GM23248 (cell line): ENCODE measurements at regions not wholly inside any gene's neighbourhood (a gene's known extent, or its start where the extent isn't known, plus 50 kb on each side); places are given as distances from the start of the nearest gene placed in this dataset.

Experiments
- DNase-seq: peaks from one replicate; pipeline ENCODE4 v3.0.0-alpha.2; 2015
- H2AFZ ChIP-seq: fragments of 200-600 bp; sonication (generic); 2 replicates; pipeline ENCODE4 v1.6.1; 2016; ENCODE audit warnings: antibody characterized with exemption
- H3F3A ChIP-seq: fragments of 200-600 bp; sonication (generic); 2 replicates; pipeline ENCODE4 v1.6.1; 2016; ENCODE audit warnings: mild to moderate bottlenecking, antibody characterized with exemption, mixed run types; ENCODE audit not compliant: insufficient read depth
- H3K27ac ChIP-seq: fragments of 200-600 bp; sonication (generic); 2 replicates; pipeline ENCODE4 v1.5.1; 2016; ENCODE audit warnings: mild to moderate bottlenecking
- H3K27me3 ChIP-seq: fragments of 200-600 bp; sonication (generic); replicated peaks from 2 replicates; pipeline ENCODE4 v1.6.1; 2016; ENCODE audit warnings: mild to moderate bottlenecking; ENCODE audit not compliant: insufficient read depth
- H3K36me3 ChIP-seq: fragments of 200-600 bp; sonication (generic); 2 replicates; pipeline ENCODE4 v1.6.1; 2016; ENCODE audit warnings: low read depth, mild to moderate bottlenecking
- H3K4me1 ChIP-seq: fragments of 200-600 bp; sonication (generic); 2 replicates; pipeline ENCODE4 v1.6.1; 2016; ENCODE audit warnings: mild to moderate bottlenecking; ENCODE audit not compliant: insufficient read depth
- H3K4me2 ChIP-seq: fragments of 200-600 bp; sonication (generic); one replicate; pipeline ENCODE4 v1.6.1; 2016; ENCODE audit warnings: mild to moderate bottlenecking; ENCODE audit not compliant: unreplicated experiment
- H3K4me3 ChIP-seq: fragments of 200-600 bp; sonication (generic); 2 replicates; pipeline ENCODE4 v1.5.1; 2016; ENCODE audit warnings: mild to moderate bottlenecking
- H3K79me2 ChIP-seq: fragments of 200-600 bp; sonication (generic); 2 replicates; pipeline ENCODE4 v1.6.1; 2016; ENCODE audit warnings: mild to moderate bottlenecking; ENCODE audit not compliant: insufficient read depth
- H3K9ac ChIP-seq: fragments of 200-600 bp; sonication (generic); 2 replicates; pipeline ENCODE4 v1.6.1; 2016; ENCODE audit warnings: mild to moderate bottlenecking
- H3K9me2 ChIP-seq: fragments of 200-600 bp; sonication (generic); 2 replicates; pipeline ENCODE4 v1.6.1; 2016; ENCODE audit warnings: mixed run types, mild to moderate bottlenecking, moderate library complexity; ENCODE audit not compliant: insufficient read depth
- H3K9me3 ChIP-seq: fragments of 200-600 bp; sonication (generic); one replicate; pipeline ENCODE4 v1.6.1; 2017; ENCODE audit warnings: low read depth
- H4K20me1 ChIP-seq: fragments of 200-600 bp; sonication (generic); 2 replicates; pipeline ENCODE4 v1.6.0; 2016; ENCODE audit not compliant: insufficient read depth
- EZH2 ChIP-seq: fragments of 200-600 bp; sonication (generic); IDR thresholded peaks from 2 replicates; pipeline ENCODE4 v1.6.1; 2018; ENCODE audit warnings: antibody characterized with exemption, mild to moderate bottlenecking; ENCODE audit not compliant: insufficient read depth, poor library complexity, severe bottlenecking
- EZH2phosphoT487 ChIP-seq: fragments of 200-600 bp; sonication (generic); IDR thresholded peaks from 2 replicates; pipeline ENCODE4 v1.6.1; 2018; ENCODE audit warnings: antibody characterized with exemption, moderate library complexity, mild to moderate bottlenecking, low read depth; ENCODE audit not compliant: insufficient read depth
- WGBS, 2 experiments: methylation state at CpG; one replicate each; pipeline ENCODE4 v1.1.6; 2015 to 2017; ENCODE audit warnings: low lambda C conversion rate in 2 of 2, low coverage in 1 of 2; ENCODE audit errors: missing lambda C conversion rate in 2 of 2; 5-methylcytosine and 5-hydroxymethylcytosine counted together
- in situ Hi-C: fragments of 300-500 bp; cut with MboI; formaldehyde crosslinking; loops from 2 replicates; pipeline ENCODE4 v1.15.0; 2020

GRCh38 chr13:88223958-88224357 lies 552.8 kb downstream of the SLITRK5 start:
- Histone ChIP-seq H2AFZ (no peak overlapping the region), H3K4me1 (no peaks in the 10 kb centered on the region), H3K9ac (no peak overlapping the region), H3K27me3 (no peaks in the 10 kb centered on the region), H3K9me2 (no peaks in the 10 kb centered on the region), H3K27ac (no peak overlapping the region), H4K20me1 (no peaks in the 10 kb centered on the region), H3K4me2 (no peak overlapping the region), H3K9me3 (peaks cover 4% of the 10 kb centered on the region), H3K4me3 (no peak overlapping the region), H3F3A (no peaks in the 10 kb centered on the region), H3K79me2 (no peaks in the 10 kb centered on the region), H3K36me3 (no peaks in the 10 kb centered on the region)
- TF ChIP-seq EZH2: no peak
- no peak for TF ChIP-seq EZH2phosphoT487
- in situ Hi-C loops: no loop called here
- WGBS, 2 experiments: 59 to 61% methylated on average over 7 of the region's 7 CpGs
- no peak for DNase-seq

DNA sequence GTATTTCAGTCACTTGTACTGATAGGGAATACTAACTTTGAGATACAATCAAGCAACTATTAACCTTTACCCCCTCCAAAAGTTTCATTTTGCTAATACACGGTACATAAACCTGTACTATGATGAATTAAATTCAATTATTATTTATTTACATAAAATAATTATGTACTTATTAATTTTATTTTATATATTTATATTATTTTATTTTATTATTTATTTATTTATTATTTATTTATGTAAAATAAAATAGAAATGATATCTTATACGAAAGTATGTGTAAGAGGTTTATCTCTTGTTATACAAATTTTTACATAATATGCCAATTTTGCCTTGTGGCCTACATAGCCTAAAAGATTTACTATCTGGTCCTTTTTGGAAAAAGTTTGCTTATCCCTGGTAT lies 564.3 kb downstream of the SLITRK5 start:
- no peaks in the 10 kb centered on the region for H3K36me3 ChIP-seq
- H3K27me3 ChIP-seq: no peaks in the 10 kb centered on the region
- H3K4me3 ChIP-seq: no peak overlapping the region
- in situ Hi-C loops: no loop called here
- H4K20me1 ChIP-seq: no peaks in the 10 kb centered on the region
- TF ChIP-seq EZH2phosphoT487: no peak
- TF ChIP-seq EZH2: no peak
- WGBS, 2 experiments: 19 to 28% methylated on average over 2 of the region's 2 CpGs
- no peaks in the 10 kb centered on the region for H3K9me3 ChIP-seq
- no peak overlapping the region for H3K27ac ChIP-seq
- no peak overlapping the region for H3K4me2 ChIP-seq
- no peak overlapping the region for H2AFZ ChIP-seq
- H3K79me2 ChIP-seq: no peaks in the 10 kb centered on the region
- H3F3A ChIP-seq: no peaks in the 10 kb centered on the region
- H3K9ac ChIP-seq: no peak overlapping the region
- H3K4me1 ChIP-seq: no peaks in the 10 kb centered on the region
- H3K9me2 ChIP-seq: no peaks in the 10 kb centered on the region
- no peak for DNase-seq

GRCh38 chr13:88246239-88246638 lies 575.1 kb downstream of the SLITRK5 start:
- no peak for DNase-seq
- Histone ChIP-seq H3K27ac (no peak overlapping the region), H3K27me3 (no peaks in the 10 kb centered on the region), H3K9me3 (no peaks in the 10 kb centered on the region), H3K4me1 (no peaks in the 10 kb centered on the region), H3K9me2 (no peaks in the 10 kb centered on the region), H3K4me3 (no peak overlapping the region), H3K9ac (no peak overlapping the region), H3K36me3 (no peaks in the 10 kb centered on the region), H2AFZ (no peak overlapping the region), H3K79me2 (no peaks in the 10 kb centered on the region), H4K20me1 (no peaks in the 10 kb centered on the region), H3K4me2 (no peak overlapping the region), H3F3A (no peaks in the 10 kb centered on the region)
- TF ChIP-seq EZH2: no peak
- no peak for TF ChIP-seq EZH2phosphoT487
- in situ Hi-C loops: no loop called here

- in situ Hi-C loops: no loop called here
- Histone ChIP-seq H2AFZ (no peak overlapping the region), H3F3A (no peaks in the 10 kb centered on the region), H3K4me3 (no peak overlapping the region), H3K9me3 (no peaks in the 10 kb centered on the region), H4K20me1 (no peaks in the 10 kb centered on the region), H3K27ac (no peak overlapping the region), H3K27me3 (no peaks in the 10 kb centered on the region), H3K79me2 (no peaks in the 10 kb centered on the region), H3K9ac (no peak overlapping the region), H3K4me1 (no peaks in the 10 kb centered on the region), H3K4me2 (no peak overlapping the region), H3K9me2 (no peaks in the 10 kb centered on the region), H3K36me3 (no peaks in the 10 kb centered on the region)
- 60% methylated on average over 4 of the region's 4 CpGs for WGBS, 2 experiments
- TF ChIP-seq EZH2 (no peak), EZH2phosphoT487 (no peak)
- DNase-seq: no peak
These were observed 577.2 kb downstream of the SLITRK5 start for GRCh38 chr13:88248393-88248792.

DNA sequence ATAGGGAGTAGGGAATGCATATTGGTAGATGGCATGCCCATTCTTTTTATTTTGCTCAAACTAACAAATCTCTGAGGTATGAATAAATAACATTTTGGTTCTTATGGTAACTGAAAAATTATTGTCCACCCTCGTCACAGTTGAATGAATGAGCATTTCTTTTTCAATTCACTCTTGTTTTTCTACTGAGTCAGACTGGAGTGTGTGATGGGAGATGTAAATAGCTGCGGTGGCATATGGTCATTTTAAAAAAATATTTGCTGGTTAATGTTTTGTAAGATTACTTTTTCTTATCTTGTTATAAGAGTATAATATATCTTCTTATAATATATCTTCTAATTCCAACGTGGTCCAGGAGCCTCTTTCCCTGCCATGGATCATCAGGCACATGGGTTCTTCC lies 586.5 kb downstream of the SLITRK5 start:
- in situ Hi-C loops: no loop called here
- TF ChIP-seq EZH2phosphoT487: no peak
- 16 to 24% methylated on average over 3 of the region's 3 CpGs for WGBS, 2 experiments

More for the DNA sequence above, 586.5 kb downstream of the SLITRK5 start:
- Histone ChIP-seq H3F3A (no peaks in the 10 kb centered on the region), H3K4me1 (no peaks in the 10 kb centered on the region), H3K9me3 (no peaks in the 10 kb centered on the region), H3K79me2 (no peaks in the 10 kb centered on the region), H3K27me3 (no peaks in the 10 kb centered on the region), H2AFZ (no peak overlapping the region), H3K27ac (no peak overlapping the region), H3K4me2 (no peak overlapping the region), H3K36me3 (no peaks in the 10 kb centered on the region), H3K4me3 (no peak overlapping the region), H3K9ac (no peak overlapping the region), H4K20me1 (no peaks in the 10 kb centered on the region), H3K9me2 (no peaks in the 10 kb centered on the region)
- no peak for DNase-seq
